H1 (cell line): ENCODE measurements at regions not wholly inside any gene's neighbourhood (a gene's known extent, or its start where the extent isn't known, plus 50 kb on each side); places are given as distances from the start of the nearest gene placed in this dataset.

Source experiments
- CHD1 ChIP-seq: IDR thresholded peaks from 2 replicates; pipeline ENCODE4 v1.6.1; 2012; ENCODE audit warnings: low read depth, low read length, improper control_type of control experiment
- EZH2 ChIP-seq: fragments of 200-600 bp; sonication (generic); IDR thresholded peaks from 2 replicates; pipeline ENCODE4 v1.7.1; 2012; ENCODE audit warnings: low read depth, mild to moderate bottlenecking, moderate library complexity, low read length, inconsistent platforms; ENCODE audit not compliant: severe bottlenecking
- GTF2F1 ChIP-seq: IDR thresholded peaks from 2 replicates; pipeline ENCODE4 v1.6.1; 2012; ENCODE audit warnings: low read depth, low read length, improper control_type of control experiment, borderline replicate concordance
- HDAC6 ChIP-seq: IDR thresholded peaks from one replicate; pipeline ENCODE4 v1.7.1; 2012; ENCODE audit warnings: low read depth, mild to moderate bottlenecking, inconsistent platforms, low read length, moderate library complexity
- POLR2A ChIP-seq, 2 experiments: IDR thresholded peaks; 1 replicate in 1 of 2; 2 replicates in 1 of 2; pipeline ENCODE4 v1.6.1; 2011; ENCODE audit warnings: low read depth in 2 of 2, low read length in 2 of 2, mild to moderate bottlenecking in 2 of 2; ENCODE audit errors: control extremely low read depth in 1 of 2
- SAP30 ChIP-seq: fragments of 300-600 bp; sonication (generic); IDR thresholded peaks from 2 replicates; pipeline ENCODE4 v1.7.1; 2012; ENCODE audit warnings: low read length, moderate library complexity, mild to moderate bottlenecking, inconsistent platforms; ENCODE audit not compliant: insufficient read depth, insufficient replicate concordance
- SP1 ChIP-seq: IDR thresholded peaks from 2 replicates; pipeline ENCODE4 v1.6.1; 2011; ENCODE audit warnings: low read depth, low read length
- TF ChIP-seq, protein P1 (sequence below), 3 experiments: IDR thresholded peaks; 1 replicate in 2 of 3; 2 replicates in 1 of 3; pipeline versions ENCODE4 v1.5.1 to v1.6.1; 2011; ENCODE audit warnings: low read length in 3 of 3, mild to moderate bottlenecking in 3 of 3, inconsistent platforms in 2 of 3, low read depth in 1 of 3, moderate library complexity in 1 of 3; ENCODE audit not compliant: insufficient read depth in 1 of 3; ENCODE audit errors: control extremely low read depth in 1 of 3

DNA sequence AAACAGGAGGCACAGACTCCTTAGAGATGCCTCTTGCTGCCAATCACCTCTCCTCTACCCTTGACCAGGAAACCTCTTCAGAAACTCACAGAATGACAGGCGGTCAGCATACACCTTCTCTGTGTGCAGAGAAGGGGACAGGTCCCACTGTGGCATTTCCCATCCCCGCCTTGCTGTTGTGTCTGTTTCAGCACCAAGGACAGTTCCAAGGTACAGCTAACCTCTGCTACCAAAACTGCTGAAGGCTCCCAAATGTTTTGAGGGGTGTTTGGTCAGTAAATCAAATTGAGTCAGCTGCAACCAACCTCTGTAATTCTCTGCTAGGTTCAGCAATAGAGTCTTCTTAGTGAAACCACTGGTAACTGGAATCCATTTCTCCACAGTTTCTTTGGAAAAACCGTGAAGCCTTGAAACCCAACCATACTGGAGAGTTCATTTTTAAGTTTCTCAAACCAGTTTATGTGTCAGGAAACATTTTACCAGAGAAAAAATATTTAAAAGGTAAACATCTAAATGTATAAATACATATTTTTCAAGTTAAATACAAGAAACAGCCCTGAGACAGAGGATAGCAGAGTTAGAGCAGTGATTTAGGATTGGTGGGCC, 122.0 kb downstream of the DRD1 start:
- TF ChIP-seq POLR2A (IDR thresholded peaks at IDR 0.05; ENCODE audit: control extremely low read depth in 1 of 2, low read depth in 2 of 2, low read length in 2 of 2) (no peak), EZH2 (no peak), SP1 (no peak), CHD1 (no peak), GTF2F1 (no peak), SAP30 (no peak), HDAC6 (no peak)
- TF ChIP-seq, protein P1, sequence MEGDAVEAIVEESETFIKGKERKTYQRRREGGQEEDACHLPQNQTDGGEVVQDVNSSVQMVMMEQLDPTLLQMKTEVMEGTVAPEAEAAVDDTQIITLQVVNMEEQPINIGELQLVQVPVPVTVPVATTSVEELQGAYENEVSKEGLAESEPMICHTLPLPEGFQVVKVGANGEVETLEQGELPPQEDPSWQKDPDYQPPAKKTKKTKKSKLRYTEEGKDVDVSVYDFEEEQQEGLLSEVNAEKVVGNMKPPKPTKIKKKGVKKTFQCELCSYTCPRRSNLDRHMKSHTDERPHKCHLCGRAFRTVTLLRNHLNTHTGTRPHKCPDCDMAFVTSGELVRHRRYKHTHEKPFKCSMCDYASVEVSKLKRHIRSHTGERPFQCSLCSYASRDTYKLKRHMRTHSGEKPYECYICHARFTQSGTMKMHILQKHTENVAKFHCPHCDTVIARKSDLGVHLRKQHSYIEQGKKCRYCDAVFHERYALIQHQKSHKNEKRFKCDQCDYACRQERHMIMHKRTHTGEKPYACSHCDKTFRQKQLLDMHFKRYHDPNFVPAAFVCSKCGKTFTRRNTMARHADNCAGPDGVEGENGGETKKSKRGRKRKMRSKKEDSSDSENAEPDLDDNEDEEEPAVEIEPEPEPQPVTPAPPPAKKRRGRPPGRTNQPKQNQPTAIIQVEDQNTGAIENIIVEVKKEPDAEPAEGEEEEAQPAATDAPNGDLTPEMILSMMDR (IDR thresholded peaks at IDR 0.05; ENCODE audit: control extremely low read depth in 1 of 3, insufficient read depth in 1 of 3, low read depth in 1 of 3, low read length in 3 of 3), result no peak
